Brain microvascular endothelial cell (primary cell): ENCODE measurements at regions not wholly inside any gene's neighbourhood (a gene's known extent, or its start where the extent isn't known, plus 50 kb on each side); places are given as distances from the start of the nearest gene placed in this dataset.
"Not testable (repeated sequence)": the region's sequence is repeated elsewhere in the genome, so short reads cannot be mapped to it uniquely, and the experiment has no call there.

Experiments used
- DNase-seq: peaks from one replicate; pipeline ENCODE4 v3.0.0-alpha.2; 2020
- H3K27ac ChIP-seq: fragments of 250-450 bp; sonication (Bioruptor Pico); 2 replicates; pipeline ENCODE4 v1.5.1; 2020; ENCODE audit warnings: mild to moderate bottlenecking, moderate library complexity
- H3K27me3 ChIP-seq: fragments of 250-450 bp; sonication (Bioruptor Pico); replicated peaks from 2 replicates; pipeline ENCODE4 v1.5.1; 2020; ENCODE audit warnings: mild to moderate bottlenecking
- H3K36me3 ChIP-seq: fragments of 250-450 bp; sonication (Bioruptor Pico); replicated peaks from 2 replicates; pipeline ENCODE4 v1.5.1; 2020; ENCODE audit warnings: mild to moderate bottlenecking
- H3K4me3 ChIP-seq: 2 replicates; pipeline ENCODE4 v1.5.1; 2011; ENCODE audit warnings: low read depth, mild to moderate bottlenecking, control low read depth, low read length, moderate library complexity
- in situ Hi-C: cut with HindIII; loops from 2 replicates; pipeline ENCODE4 v1.10.0; 2017; ENCODE audit warnings: low sequenced_read_pairs, low pct_ligation_motif_present
- TF ChIP-seq, protein P1 (sequence below): IDR thresholded peaks from 2 replicates; pipeline ENCODE4 v1.5.1; 2011; ENCODE audit warnings: low read depth, mild to moderate bottlenecking, moderate library complexity, low read length, control low read depth, inconsistent platforms; ENCODE audit errors: missing control alignments

DNA sequence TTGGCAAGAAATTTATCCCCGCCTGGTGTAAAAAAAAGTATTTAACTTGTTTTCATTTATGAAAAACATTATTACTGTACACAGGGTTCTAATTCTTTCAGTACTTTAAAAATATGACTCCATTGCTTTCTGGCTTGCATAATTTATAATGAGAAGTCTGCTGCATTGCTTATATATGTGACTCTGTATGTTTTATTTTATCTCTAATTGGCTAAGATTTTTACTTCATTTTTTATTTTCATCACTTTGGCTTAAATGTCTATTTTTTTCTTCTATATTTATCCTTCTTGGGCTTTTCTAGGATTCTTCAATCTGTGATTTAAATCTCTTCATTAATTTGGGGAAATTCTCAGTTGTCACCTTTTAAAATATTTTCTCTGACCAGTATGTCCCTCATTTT, 636.6 kb upstream of the NR2F2 start:
- no peak overlapping the region for H3K4me3 ChIP-seq
- DNase-seq, result no peak
- no peaks in the 10 kb centered on the region for H3K36me3 ChIP-seq

DNA sequence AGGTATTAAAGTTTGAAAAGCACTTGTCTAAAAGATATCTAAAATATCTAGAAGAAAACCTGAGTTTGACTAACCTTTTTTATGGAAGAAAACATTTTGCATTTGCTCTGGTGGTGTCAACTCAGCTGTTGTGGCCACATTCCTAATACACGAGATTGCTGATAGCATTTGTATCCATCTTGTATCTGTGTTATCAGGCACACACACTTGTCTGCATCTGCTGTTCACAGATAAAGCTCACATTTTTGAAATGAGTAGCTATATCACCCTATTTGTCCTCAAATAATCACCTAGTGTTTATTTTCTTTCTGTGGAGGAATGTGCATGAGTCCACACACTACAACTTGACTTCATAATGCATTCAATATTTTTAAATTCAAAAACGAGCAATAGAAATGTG, 632.3 kb upstream of the NR2F2 start:
- Histone ChIP-seq H3K36me3 (no peaks in the 10 kb centered on the region), H3K27ac (no peak overlapping the region), H3K27me3 (no peaks in the 10 kb centered on the region), H3K4me3 (no peak overlapping the region)
- DNase-seq, result no peak
- TF ChIP-seq, protein P1, sequence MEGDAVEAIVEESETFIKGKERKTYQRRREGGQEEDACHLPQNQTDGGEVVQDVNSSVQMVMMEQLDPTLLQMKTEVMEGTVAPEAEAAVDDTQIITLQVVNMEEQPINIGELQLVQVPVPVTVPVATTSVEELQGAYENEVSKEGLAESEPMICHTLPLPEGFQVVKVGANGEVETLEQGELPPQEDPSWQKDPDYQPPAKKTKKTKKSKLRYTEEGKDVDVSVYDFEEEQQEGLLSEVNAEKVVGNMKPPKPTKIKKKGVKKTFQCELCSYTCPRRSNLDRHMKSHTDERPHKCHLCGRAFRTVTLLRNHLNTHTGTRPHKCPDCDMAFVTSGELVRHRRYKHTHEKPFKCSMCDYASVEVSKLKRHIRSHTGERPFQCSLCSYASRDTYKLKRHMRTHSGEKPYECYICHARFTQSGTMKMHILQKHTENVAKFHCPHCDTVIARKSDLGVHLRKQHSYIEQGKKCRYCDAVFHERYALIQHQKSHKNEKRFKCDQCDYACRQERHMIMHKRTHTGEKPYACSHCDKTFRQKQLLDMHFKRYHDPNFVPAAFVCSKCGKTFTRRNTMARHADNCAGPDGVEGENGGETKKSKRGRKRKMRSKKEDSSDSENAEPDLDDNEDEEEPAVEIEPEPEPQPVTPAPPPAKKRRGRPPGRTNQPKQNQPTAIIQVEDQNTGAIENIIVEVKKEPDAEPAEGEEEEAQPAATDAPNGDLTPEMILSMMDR, result no peak
- in situ Hi-C loops, result no loop called here

More for the DNA sequence above, 636.6 kb upstream of the NR2F2 start:
- TF ChIP-seq, protein P1, result no peak
- in situ Hi-C loops, result no loop called here
- no peaks in the 10 kb centered on the region for H3K27me3 ChIP-seq
- no peak overlapping the region for H3K27ac ChIP-seq

DNA sequence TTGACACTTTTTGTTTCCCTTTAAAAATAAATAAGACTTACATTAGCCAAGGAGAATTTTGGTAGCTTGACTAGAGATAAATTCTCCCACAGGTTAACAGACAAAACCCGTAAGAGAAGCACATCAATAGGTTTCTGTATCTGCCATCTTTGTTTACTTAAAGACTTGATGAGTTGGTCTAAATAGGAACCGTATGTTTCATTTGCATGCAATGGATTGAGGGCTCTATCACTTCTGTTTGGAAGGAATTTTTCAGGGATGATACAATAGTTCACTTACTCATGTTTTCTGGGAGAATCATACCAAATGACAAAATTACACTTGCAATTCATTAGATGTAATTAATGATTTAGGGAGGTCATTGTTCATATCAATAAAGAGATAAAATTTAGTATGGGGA, 631.5 kb upstream of the NR2F2 start:
- H3K4me3 ChIP-seq, result no peak overlapping the region
- H3K36me3 ChIP-seq, result no peaks in the 10 kb centered on the region
- DNase-seq, result no peak
- H3K27ac ChIP-seq, result no peak overlapping the region
- TF ChIP-seq, protein P1, result no peak
- in situ Hi-C loops, result no loop called here
- H3K27me3 ChIP-seq, result no peaks in the 10 kb centered on the region

DNA sequence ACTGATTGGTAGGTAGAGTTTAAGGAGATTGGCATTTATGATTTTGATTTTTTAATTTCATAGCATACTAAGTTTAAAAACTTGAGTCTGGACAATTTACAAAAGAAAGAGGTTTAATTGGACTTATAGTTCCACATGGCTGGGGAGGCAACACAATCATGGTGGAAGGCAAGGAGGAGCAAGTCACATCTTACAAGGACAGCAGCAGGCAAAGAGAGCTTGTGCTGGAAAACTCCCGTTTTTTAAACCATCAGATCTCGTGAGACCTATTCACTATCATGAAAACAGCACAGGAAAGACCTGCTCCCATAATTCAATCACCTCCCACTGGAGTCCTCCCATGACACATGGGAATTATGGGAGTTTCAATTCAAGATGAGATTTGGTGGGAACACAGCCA, 630.9 kb upstream of the NR2F2 start:
- Histone ChIP-seq H3K4me3 (no peak overlapping the region), H3K36me3 (no peaks in the 10 kb centered on the region), H3K27me3 (no peaks in the 10 kb centered on the region), H3K27ac (no peak overlapping the region)
- no peak for DNase-seq
- in situ Hi-C loops, result no loop called here
- TF ChIP-seq, protein P1, result no peak

DNA sequence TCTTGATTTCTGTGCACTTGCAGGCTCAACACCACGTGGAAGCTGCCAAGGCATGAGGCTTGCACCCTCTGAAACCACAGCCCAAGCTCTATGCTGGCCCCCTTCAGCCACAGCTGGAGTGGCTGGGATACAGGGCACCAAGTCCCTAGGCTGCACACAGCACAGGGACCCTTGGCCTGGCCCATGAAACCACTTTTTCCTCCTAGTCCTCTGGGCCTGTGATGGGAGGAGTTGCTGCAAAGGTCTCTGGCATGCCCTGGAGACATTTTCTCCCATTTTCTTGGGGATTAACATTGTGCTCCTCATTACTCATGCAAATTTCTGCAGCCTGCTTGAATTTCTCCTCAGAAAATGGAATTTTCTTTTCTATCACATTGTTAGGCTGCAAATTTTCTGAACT, 629.8 kb upstream of the NR2F2 start:
- H3K27me3 ChIP-seq, H3K36me3 ChIP-seq, DNase-seq, H3K4me3 ChIP-seq, H3K27ac ChIP-seq, in situ Hi-C loops: not testable (repeated sequence)

DNA sequence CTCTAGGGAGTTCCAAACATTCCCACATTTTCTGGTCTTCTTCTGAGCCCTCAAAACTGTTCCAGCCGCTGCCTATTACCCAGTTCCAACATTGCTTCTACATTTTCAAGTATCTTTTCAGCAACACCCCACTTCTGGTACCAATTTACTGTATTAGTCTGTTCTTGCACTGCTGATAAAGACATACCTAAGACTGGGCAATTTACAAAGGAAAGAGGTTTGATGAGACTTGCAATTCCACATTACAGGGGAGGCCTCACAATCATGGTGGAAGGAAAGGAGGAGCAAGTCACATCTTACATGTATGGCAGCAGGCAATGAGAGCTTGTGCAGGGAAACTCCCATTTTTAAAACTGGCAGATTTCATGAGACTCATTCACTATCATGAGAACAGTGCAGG, 629.1 kb upstream of the NR2F2 start:
- in situ Hi-C loops, result no loop called here
- Histone ChIP-seq H3K27ac (no peak overlapping the region), H3K36me3 (no peaks in the 10 kb centered on the region), H3K27me3 (no peaks in the 10 kb centered on the region), H3K4me3 (no peak overlapping the region)
- TF ChIP-seq, protein P1, result no peak
- DNase-seq, result no peak
